ENCODE measurements at regions not wholly inside any gene's neighbourhood (a gene's known extent, or its start where the extent isn't known, plus 50 kb on each side); places are given as distances from the start of the nearest gene placed in this dataset.

DNA sequence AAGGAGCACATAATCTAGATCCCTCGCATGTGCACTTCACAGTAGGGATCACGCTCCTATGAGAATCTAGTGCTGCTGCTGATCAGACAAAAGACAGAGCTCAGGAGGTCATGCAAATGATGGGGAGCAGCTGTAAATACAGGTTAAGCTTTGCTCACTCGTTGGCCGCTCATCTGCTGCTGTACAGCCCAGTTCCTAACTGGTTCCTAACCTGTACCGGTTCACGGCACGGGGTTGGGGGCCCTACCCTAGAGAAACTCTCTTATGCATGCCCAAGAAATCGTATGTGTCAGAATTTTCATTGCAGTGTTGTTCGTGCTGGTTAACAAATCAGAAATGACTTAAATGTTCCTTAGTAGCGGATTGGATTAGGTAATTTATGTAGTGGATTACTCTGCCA is 116.1 kb downstream of the CDH26 start:
- Histone ChIP-seq H3K9me3 (ENCODE audit: control insufficient read depth in 2 of 2, insufficient read depth in 1 of 2, low read length in 1 of 2) (no peaks in the 10 kb centered on the region), H3K4me1 (ENCODE audit: control insufficient read depth in 2 of 2, insufficient read depth in 2 of 2, low read length in 2 of 2) (peaks cover 0 to 12% of the 10 kb centered on the region in 2 donors), H3K4me3 (ENCODE audit: low read length in 2 of 2) (no peak overlapping the region), H3K27me3 (ENCODE audit: control insufficient read depth in 2 of 2, insufficient read depth in 1 of 2, low read length in 1 of 2) (no peaks in the 10 kb centered on the region), H3K27ac (ENCODE audit: low read depth in 1 of 2, low read length in 1 of 2) (no peak overlapping the region), H3K36me3 (ENCODE audit: control insufficient read depth in 2 of 2, insufficient read depth in 2 of 2, low read length in 1 of 2) (no peaks in the 10 kb centered on the region)
- 92% methylated on average over 10 of the region's 10 CpGs for WGBS
- DNase-seq (ENCODE audit: low read depth in 6 of 9, low spot score in 9 of 9): no peak

DNA sequence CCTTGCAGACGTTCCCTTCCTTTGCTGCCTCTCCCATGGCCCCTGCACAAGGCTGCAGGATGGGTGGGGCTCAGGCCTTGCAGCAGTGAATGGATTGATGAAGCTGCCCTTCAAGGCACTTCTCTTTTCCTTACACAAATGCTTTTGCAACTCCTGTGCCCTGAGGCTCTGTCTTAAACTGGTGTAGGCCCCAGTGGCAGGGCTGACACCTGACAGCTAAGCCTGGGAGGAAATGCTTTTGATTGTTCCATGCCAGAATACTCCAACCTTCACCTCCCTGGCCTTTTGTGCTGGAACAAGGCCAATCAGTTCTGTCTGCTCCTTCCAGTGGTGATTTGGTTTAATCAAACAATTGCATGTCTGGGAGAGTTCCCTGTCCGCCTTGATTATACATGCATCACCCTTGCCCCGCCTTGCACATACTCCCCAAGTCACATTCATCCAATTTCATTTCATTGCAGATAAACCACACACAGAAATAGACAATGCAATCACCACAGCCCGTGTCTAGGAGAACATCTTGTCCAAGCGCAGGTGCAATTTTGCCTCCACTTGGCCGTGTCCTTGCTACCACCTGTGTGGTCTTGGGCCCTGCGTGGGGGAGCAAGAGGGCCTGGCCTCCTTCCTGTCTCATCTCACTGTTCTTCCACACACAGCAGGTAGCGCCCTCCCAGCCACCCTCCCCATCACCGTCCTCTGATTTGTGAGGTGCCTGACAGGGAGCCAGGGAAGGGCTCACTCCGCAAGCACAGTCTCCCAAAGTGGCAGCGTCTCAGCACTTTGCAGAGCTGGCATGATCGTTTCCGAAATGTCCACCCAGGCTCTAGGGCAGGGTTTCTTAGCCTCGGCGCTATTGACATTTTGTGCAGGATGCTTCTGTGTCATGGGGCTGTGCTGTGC is 120.4 kb downstream of the CDH26 start:
- no peak for DNase-seq (ENCODE audit: low read depth in 6 of 9, low spot score in 9 of 9)
- Histone ChIP-seq H3K9me3 (ENCODE audit: control insufficient read depth in 2 of 2, insufficient read depth in 1 of 2, low read length in 1 of 2) (no peaks in the 10 kb centered on the region), H3K4me3 (ENCODE audit: low read length in 2 of 2) (no peak overlapping the region), H3K27ac (ENCODE audit: low read depth in 1 of 2, low read length in 1 of 2) (no peak overlapping the region), H3K27me3 (ENCODE audit: control insufficient read depth in 2 of 2, insufficient read depth in 1 of 2, low read length in 1 of 2) (no peaks in the 10 kb centered on the region), H3K4me1 (ENCODE audit: control insufficient read depth in 2 of 2, insufficient read depth in 2 of 2, low read length in 2 of 2) (peaks cover 0 to 12% of the 10 kb centered on the region in 2 donors), H3K36me3 (ENCODE audit: control insufficient read depth in 2 of 2, insufficient read depth in 2 of 2, low read length in 1 of 2) (no peaks in the 10 kb centered on the region)
- whole genome bisulfite sequencing: 93% methylated on average over 15 of the region's 15 CpGs

DNA sequence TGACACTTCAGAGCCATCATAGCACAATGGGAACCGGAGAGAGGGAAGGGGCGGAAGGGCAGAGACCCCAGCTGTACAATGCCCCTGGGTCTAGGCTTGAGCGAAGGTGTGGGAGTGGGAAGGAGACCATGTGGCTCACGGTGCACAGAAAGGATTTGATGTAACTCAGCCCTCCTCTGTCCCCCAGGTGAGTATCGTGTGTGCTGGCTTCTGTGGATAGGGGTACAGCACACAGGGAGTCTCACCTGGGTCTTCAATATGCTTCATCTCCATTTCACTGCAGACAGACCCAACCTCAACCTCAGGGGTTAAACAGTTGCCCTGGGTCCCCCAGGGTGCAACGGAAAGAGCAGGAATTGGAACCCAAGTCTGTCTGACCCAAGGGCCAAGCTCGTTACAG is 122.2 kb downstream of the CDH26 start:
- Histone ChIP-seq H3K4me3 (ENCODE audit: low read length in 2 of 2) (no peak overlapping the region), H3K36me3 (ENCODE audit: control insufficient read depth in 2 of 2, insufficient read depth in 2 of 2, low read length in 1 of 2) (no peaks in the 10 kb centered on the region), H3K4me1 (ENCODE audit: control insufficient read depth in 2 of 2, insufficient read depth in 2 of 2, low read length in 2 of 2) (peaks cover 0 to 12% of the 10 kb centered on the region in 2 donors), H3K9me3 (ENCODE audit: control insufficient read depth in 2 of 2, insufficient read depth in 1 of 2, low read length in 1 of 2) (no peaks in the 10 kb centered on the region), H3K27ac (ENCODE audit: low read depth in 1 of 2, low read length in 1 of 2) (no peak overlapping the region), H3K27me3 (ENCODE audit: control insufficient read depth in 2 of 2, insufficient read depth in 1 of 2, low read length in 1 of 2) (no peaks in the 10 kb centered on the region)
- WGBS: 80% methylated on average over 7 of the region's 7 CpGs
- DNase-seq (ENCODE audit: low read depth in 6 of 9, low spot score in 9 of 9): no peak

DNA sequence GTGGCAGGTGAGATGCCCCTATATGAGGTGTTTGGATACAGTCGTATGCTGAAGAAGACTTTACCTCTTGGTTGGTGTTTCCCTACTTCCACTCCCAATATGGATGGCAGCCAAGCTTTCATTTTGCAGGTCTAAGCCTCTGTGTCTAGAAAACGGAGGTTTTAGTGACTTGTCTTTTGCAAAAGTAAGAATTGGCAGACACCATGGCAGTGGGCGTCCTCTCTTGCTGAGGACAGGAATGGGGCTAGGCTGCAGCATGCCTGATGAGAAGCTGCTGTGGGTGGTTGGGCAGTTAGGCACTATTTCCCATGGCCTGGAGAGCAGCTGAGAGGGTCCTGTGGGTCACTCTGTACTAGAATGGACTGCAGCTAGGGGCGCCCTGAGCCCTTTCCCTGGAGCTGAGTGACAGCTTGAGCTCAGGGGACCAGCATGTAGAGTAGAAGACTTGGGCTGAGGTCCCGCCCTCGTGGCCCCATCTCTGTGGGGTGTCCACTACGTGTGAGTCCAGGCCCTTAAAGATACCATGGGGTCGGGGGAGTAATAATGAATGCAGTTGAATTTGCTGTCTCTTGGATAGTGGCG is 127.4 kb downstream of the CDH26 start:
- Histone ChIP-seq H3K4me3 (ENCODE audit: low read length in 2 of 2) (no peak overlapping the region), H3K9me3 (ENCODE audit: control insufficient read depth in 2 of 2, insufficient read depth in 1 of 2, low read length in 1 of 2) (no peaks in the 10 kb centered on the region)

GRCh38 chr20:60086821-60087562 is 128.8 kb downstream of the CDH26 start:
- WGBS: 37% methylated on average over 30 of the region's 30 CpGs
- Histone ChIP-seq H3K4me3 (ENCODE audit: low read length in 2 of 2) (peak overlapping the region; percentile 35 to 40), H3K4me1 (ENCODE audit: control insufficient read depth in 2 of 2, insufficient read depth in 2 of 2, low read length in 2 of 2) (peaks cover 5 to 16% of the 10 kb centered on the region in 2 donors), H3K27me3 (ENCODE audit: control insufficient read depth in 2 of 2, insufficient read depth in 1 of 2, low read length in 1 of 2) (peaks cover 0 to 21% of the 10 kb centered on the region in 2 donors), H3K36me3 (ENCODE audit: control insufficient read depth in 2 of 2, insufficient read depth in 2 of 2, low read length in 1 of 2) (no peaks in the 10 kb centered on the region), H3K27ac (ENCODE audit: low read depth in 1 of 2, low read length in 1 of 2) (no peak overlapping the region), H3K9me3 (ENCODE audit: control insufficient read depth in 2 of 2, insufficient read depth in 1 of 2, low read length in 1 of 2) (no peaks in the 10 kb centered on the region)
- peak in 1 of 9 donors; percentile 16 for DNase-seq (ENCODE audit: low read depth in 6 of 9, low spot score in 9 of 9)

More for the DNA sequence above, 127.4 kb downstream of the CDH26 start:
- Histone ChIP-seq H3K4me1 (ENCODE audit: control insufficient read depth in 2 of 2, insufficient read depth in 2 of 2, low read length in 2 of 2) (peaks cover 5 to 16% of the 10 kb centered on the region in 2 donors), H3K27me3 (ENCODE audit: control insufficient read depth in 2 of 2, insufficient read depth in 1 of 2, low read length in 1 of 2) (peaks cover 0 to 21% of the 10 kb centered on the region in 2 donors), H3K27ac (ENCODE audit: low read depth in 1 of 2, low read length in 1 of 2) (no peak overlapping the region), H3K36me3 (ENCODE audit: control insufficient read depth in 2 of 2, insufficient read depth in 2 of 2, low read length in 1 of 2) (no peaks in the 10 kb centered on the region)
- 96% methylated on average over 9 of the region's 9 CpGs for WGBS
- no peak for DNase-seq (ENCODE audit: low read depth in 6 of 9, low spot score in 9 of 9)

- Histone ChIP-seq H3K36me3 (ENCODE audit: control insufficient read depth in 2 of 2, insufficient read depth in 2 of 2, low read length in 1 of 2) (no peaks in the 10 kb centered on the region), H3K27me3 (ENCODE audit: control insufficient read depth in 2 of 2, insufficient read depth in 1 of 2, low read length in 1 of 2) (peaks cover 0 to 21% of the 10 kb centered on the region in 2 donors), H3K27ac (ENCODE audit: low read depth in 1 of 2, low read length in 1 of 2) (no peak overlapping the region), H3K9me3 (ENCODE audit: control insufficient read depth in 2 of 2, insufficient read depth in 1 of 2, low read length in 1 of 2) (no peaks in the 10 kb centered on the region), H3K4me3 (ENCODE audit: low read length in 2 of 2) (peak overlapping the region in 1 of 2 donors; percentile 40), H3K4me1 (ENCODE audit: control insufficient read depth in 2 of 2, insufficient read depth in 2 of 2, low read length in 2 of 2) (peaks cover 5 to 16% of the 10 kb centered on the region in 2 donors)
- peak in 3 of 9 donors; percentile 20 to 44 (median 34) for DNase-seq (ENCODE audit: low read depth in 6 of 9, low spot score in 9 of 9)
- WGBS: 9% methylated on average over 60 of the region's 60 CpGs
Measured at GRCh38 chr20:60087563-60088105, 129.4 kb downstream of the CDH26 start.

DNA sequence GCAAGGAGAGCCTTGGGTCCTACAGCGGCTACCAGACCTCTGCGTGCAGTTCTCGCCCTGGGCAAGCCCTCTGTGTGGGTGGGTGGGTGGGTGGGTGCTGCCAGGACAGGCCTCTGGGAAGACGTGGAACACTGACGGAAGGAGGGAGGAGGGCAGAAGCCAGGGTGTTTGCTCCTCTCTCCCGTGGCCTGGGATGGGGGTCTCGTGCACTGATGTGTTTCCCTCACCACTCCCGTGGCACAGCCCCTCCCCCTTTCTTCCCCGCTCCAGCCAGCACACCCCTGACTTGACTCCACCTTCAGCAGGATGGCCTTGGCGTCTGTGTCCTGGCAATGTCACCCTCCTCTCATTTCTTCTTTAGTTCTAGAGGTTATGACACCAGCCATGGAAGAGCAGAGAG is 130.0 kb downstream of the CDH26 start:
- H3K9me3 ChIP-seq (ENCODE audit: control insufficient read depth in 2 of 2, insufficient read depth in 1 of 2, low read length in 1 of 2): peaks cover 0 to 2% of the 10 kb centered on the region in 2 donors
- no peak overlapping the region for H3K4me3 ChIP-seq (ENCODE audit: low read length in 2 of 2)
- H3K36me3 ChIP-seq (ENCODE audit: control insufficient read depth in 2 of 2, insufficient read depth in 2 of 2, low read length in 1 of 2): no peaks in the 10 kb centered on the region
- H3K27ac ChIP-seq (ENCODE audit: low read depth in 1 of 2, low read length in 1 of 2): no peak overlapping the region
- H3K4me1 ChIP-seq (ENCODE audit: control insufficient read depth in 2 of 2, insufficient read depth in 2 of 2, low read length in 2 of 2): peaks cover 5 to 16% of the 10 kb centered on the region in 2 donors
- 98% methylated on average over 10 of the region's 10 CpGs for WGBS
- H3K27me3 ChIP-seq (ENCODE audit: control insufficient read depth in 2 of 2, insufficient read depth in 1 of 2, low read length in 1 of 2): peaks cover 0 to 21% of the 10 kb centered on the region in 2 donors
- DNase-seq (ENCODE audit: low read depth in 6 of 9, low spot score in 9 of 9): no peak

DNA sequence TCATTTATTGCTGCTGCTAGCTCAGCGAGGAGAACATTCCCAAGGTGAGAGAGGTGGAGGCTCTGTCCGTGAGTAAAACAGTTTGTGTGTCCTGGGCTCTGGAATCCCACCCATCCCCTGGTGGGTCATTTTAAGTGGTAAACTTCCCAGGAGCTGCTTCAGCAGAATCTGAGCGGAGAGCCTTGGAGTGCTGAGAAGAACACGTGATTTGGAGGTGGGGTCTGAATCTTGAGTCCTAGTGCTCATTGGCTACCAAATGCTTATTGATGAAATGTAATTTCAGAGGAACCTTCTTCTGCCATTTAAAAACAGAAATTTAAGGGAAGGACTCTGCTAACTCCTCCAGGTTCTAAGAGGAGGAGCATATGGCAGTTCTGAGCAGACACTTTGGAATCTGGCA is 132.4 kb downstream of the CDH26 start:
- Histone ChIP-seq H3K27ac (ENCODE audit: low read depth in 1 of 2, low read length in 1 of 2) (no peak overlapping the region), H3K4me1 (ENCODE audit: control insufficient read depth in 2 of 2, insufficient read depth in 2 of 2, low read length in 2 of 2) (peaks cover 5 to 16% of the 10 kb centered on the region in 2 donors), H3K4me3 (ENCODE audit: low read length in 2 of 2) (no peak overlapping the region), H3K27me3 (ENCODE audit: control insufficient read depth in 2 of 2, insufficient read depth in 1 of 2, low read length in 1 of 2) (peaks cover 0 to 20% of the 10 kb centered on the region in 2 donors), H3K36me3 (ENCODE audit: control insufficient read depth in 2 of 2, insufficient read depth in 2 of 2, low read length in 1 of 2) (no peaks in the 10 kb centered on the region), H3K9me3 (ENCODE audit: control insufficient read depth in 2 of 2, insufficient read depth in 1 of 2, low read length in 1 of 2) (peaks cover 0 to 5% of the 10 kb centered on the region in 2 donors)
- DNase-seq (ENCODE audit: low read depth in 6 of 9, low spot score in 9 of 9): no peak
- 97% methylated on average over 4 of the region's 4 CpGs for WGBS

Data from thymus (tissue), 11 donors.